Thymus (tissue), 11 donors: ENCODE measurements at regions not wholly inside any gene's neighbourhood (a gene's known extent, or its start where the extent isn't known, plus 50 kb on each side); places are given as distances from the start of the nearest gene placed in this dataset.

Source experiments
- DNase-seq, 9 donors: peaks; one replicate each; pipeline ENCODE4 v3.0.0-alpha.2; 2013; ENCODE audit warnings: low spot score in 9 of 9, low read depth in 6 of 9, missing footprints in 1 of 9
- H3K27ac ChIP-seq, 2 donors: one replicate each; pipeline ENCODE4 v1.5.1; 2013; ENCODE audit warnings: control low read depth in 1 of 2, low read depth in 1 of 2, low read length in 1 of 2, mild to moderate bottlenecking in 1 of 2, moderate library complexity in 1 of 2
- H3K27me3 ChIP-seq, 2 donors: one replicate each; pipeline ENCODE4 v1.5.1; 2013; ENCODE audit warnings: low read length in 1 of 2; ENCODE audit not compliant: control insufficient read depth in 2 of 2, insufficient read depth in 1 of 2
- H3K36me3 ChIP-seq, 2 donors: one replicate each; pipeline ENCODE4 v1.5.1; 2013; ENCODE audit warnings: low read length in 1 of 2, mild to moderate bottlenecking in 1 of 2, moderate library complexity in 1 of 2; ENCODE audit not compliant: control insufficient read depth in 2 of 2, insufficient read depth in 2 of 2
- H3K4me1 ChIP-seq, 2 donors: one replicate each; pipeline ENCODE4 v1.5.1; 2013; ENCODE audit warnings: low read length in 2 of 2; ENCODE audit not compliant: control insufficient read depth in 2 of 2, insufficient read depth in 2 of 2
- H3K4me3 ChIP-seq, 2 donors: one replicate each; pipeline ENCODE4 v1.5.1; 2013; ENCODE audit warnings: low read length in 2 of 2, control low read depth in 1 of 2, mild to moderate bottlenecking in 1 of 2
- H3K9me3 ChIP-seq, 2 donors: one replicate each; pipeline ENCODE4 v1.5.1; 2013; ENCODE audit warnings: low read length in 1 of 2, mild to moderate bottlenecking in 1 of 2; ENCODE audit not compliant: control insufficient read depth in 2 of 2, insufficient read depth in 1 of 2
- WGBS: extraction: QIAGEN DNeasy Blood & Tissue Kit; methylation state at CpG from one replicate; pipeline ENCODE4 v1.1.7; 2013; 5-methylcytosine and 5-hydroxymethylcytosine counted together
- donor health status: healthy.

- H3K27ac ChIP-seq = no peak overlapping the region
- H3K4me1 ChIP-seq = no peaks in the 10 kb centered on the region
- no peak for DNase-seq
Observed at GRCh38 chr13:57326532-57326931, 159.5 kb downstream of the PRR20E start.

GRCh38 chr13:57340878-57341277 lies 173.9 kb downstream of the PRR20E start:
- no peaks in the 10 kb centered on the region for H3K4me1 ChIP-seq
- H3K4me3 ChIP-seq = no peak overlapping the region
- no peaks in the 10 kb centered on the region for H3K9me3 ChIP-seq
- DNase-seq = no peak
- WGBS = 95% methylated on average over 2 of the region's 2 CpGs
- H3K27me3 ChIP-seq = no peaks in the 10 kb centered on the region
- no peak overlapping the region for H3K27ac ChIP-seq
- H3K36me3 ChIP-seq = no peaks in the 10 kb centered on the region

More at GRCh38 chr13:57326532-57326931, 159.5 kb downstream of the PRR20E start:
- H3K36me3 ChIP-seq = no peaks in the 10 kb centered on the region
- no peak overlapping the region for H3K4me3 ChIP-seq
- no peaks in the 10 kb centered on the region for H3K27me3 ChIP-seq
- no peaks in the 10 kb centered on the region for H3K9me3 ChIP-seq
- 38% methylated on average over 1 of the region's 1 CpG for WGBS

GRCh38 chr13:57345526-57345925 lies 178.5 kb downstream of the PRR20E start:
- Histone ChIP-seq H3K4me1 (no peaks in the 10 kb centered on the region), H3K27ac (no peak overlapping the region), H3K4me3 (no peak overlapping the region), H3K9me3 (no peaks in the 10 kb centered on the region), H3K36me3 (no peaks in the 10 kb centered on the region), H3K27me3 (no peaks in the 10 kb centered on the region)
- no peak for DNase-seq
- 86% methylated on average over 1 of the region's 1 CpG for WGBS

GRCh38 chr13:57346786-57347185 lies 179.8 kb downstream of the PRR20E start:
- H3K9me3 ChIP-seq = no peaks in the 10 kb centered on the region

GRCh38 chr13:57352114-57352513 lies 185.1 kb downstream of the PRR20E start:
- no peak overlapping the region for H3K27ac ChIP-seq
- no peaks in the 10 kb centered on the region for H3K4me1 ChIP-seq
- H3K36me3 ChIP-seq = no peaks in the 10 kb centered on the region
- no peak overlapping the region for H3K4me3 ChIP-seq
- H3K27me3 ChIP-seq = no peaks in the 10 kb centered on the region
- no peak for DNase-seq
- 94% methylated on average over 1 of the region's 1 CpG for WGBS
- no peaks in the 10 kb centered on the region for H3K9me3 ChIP-seq

More at GRCh38 chr13:57346786-57347185, 179.8 kb downstream of the PRR20E start:
- 92% methylated on average over 2 of the region's 2 CpGs for WGBS
- Histone ChIP-seq H3K4me1 (no peaks in the 10 kb centered on the region), H3K4me3 (no peak overlapping the region), H3K27ac (no peak overlapping the region), H3K36me3 (no peaks in the 10 kb centered on the region), H3K27me3 (no peaks in the 10 kb centered on the region)
- DNase-seq = no peak

GRCh38 chr13:57353831-57354230 lies 186.8 kb downstream of the PRR20E start:
- no peak overlapping the region for H3K4me3 ChIP-seq
- no peaks in the 10 kb centered on the region for H3K36me3 ChIP-seq
- 82% methylated on average over 3 of the region's 3 CpGs for WGBS
- no peaks in the 10 kb centered on the region for H3K4me1 ChIP-seq
- no peak overlapping the region for H3K27ac ChIP-seq
- no peak for DNase-seq
- H3K9me3 ChIP-seq = no peaks in the 10 kb centered on the region
- no peaks in the 10 kb centered on the region for H3K27me3 ChIP-seq

GRCh38 chr13:57375876-57376275 lies 208.9 kb downstream of the PRR20E start:
- Histone ChIP-seq H3K9me3 (no peaks in the 10 kb centered on the region), H3K36me3 (no peaks in the 10 kb centered on the region), H3K27ac (no peak overlapping the region), H3K27me3 (no peaks in the 10 kb centered on the region), H3K4me3 (no peak overlapping the region), H3K4me1 (no peaks in the 10 kb centered on the region)
- no peak for DNase-seq
- 81% methylated on average over 2 of the region's 2 CpGs for WGBS

- no peak for DNase-seq
- no peak overlapping the region for H3K27ac ChIP-seq
- WGBS = 95% methylated on average over 2 of the region's 2 CpGs
- H3K4me3 ChIP-seq = no peak overlapping the region
- no peaks in the 10 kb centered on the region for H3K36me3 ChIP-seq
- no peaks in the 10 kb centered on the region for H3K4me1 ChIP-seq
- no peaks in the 10 kb centered on the region for H3K27me3 ChIP-seq
- H3K9me3 ChIP-seq = peaks cover 2 to 13% of the 10 kb centered on the region in 2 donors
Observed at GRCh38 chr13:57408312-57408711, 223.2 kb upstream of the PCDH17 start.

- Histone ChIP-seq H3K27me3 (no peaks in the 10 kb centered on the region), H3K36me3 (no peaks in the 10 kb centered on the region), H3K4me3 (no peak overlapping the region), H3K9me3 (peaks cover 2 to 13% of the 10 kb centered on the region in 2 donors), H3K27ac (no peak overlapping the region), H3K4me1 (no peaks in the 10 kb centered on the region)
- DNase-seq = no peak
Observed at GRCh38 chr13:57409121-57409520, 222.4 kb upstream of the PCDH17 start.

GRCh38 chr13:57409656-57410055 lies 221.9 kb upstream of the PCDH17 start:
- Histone ChIP-seq H3K9me3 (peaks cover 2 to 13% of the 10 kb centered on the region in 2 donors), H3K27ac (no peak overlapping the region), H3K4me1 (no peaks in the 10 kb centered on the region), H3K36me3 (no peaks in the 10 kb centered on the region), H3K27me3 (no peaks in the 10 kb centered on the region), H3K4me3 (no peak overlapping the region)
- DNase-seq = no peak
- WGBS = 100% methylated on average over 1 of the region's 1 CpG
